GM12864 (cell line): ENCODE measurements at regions not wholly inside any gene's neighbourhood (a gene's known extent, or its start where the extent isn't known, plus 50 kb on each side); places are given as distances from the start of the nearest gene placed in this dataset.

ENCODE experiments used
- DNase-seq: peaks from one replicate; pipeline ENCODE4 v3.0.0-alpha.2; 2011; ENCODE audit warnings: low read depth
- H3K4me3 ChIP-seq: 2 replicates; pipeline ENCODE4 v1.5.1; 2011; ENCODE audit warnings: mild to moderate bottlenecking, low read depth, low read length, control low read depth
- CTCF ChIP-seq: IDR thresholded peaks from 2 replicates; pipeline ENCODE4 v1.5.1; 2011; ENCODE audit warnings: low read depth, mild to moderate bottlenecking, moderate library complexity, low read length, control low read depth, inconsistent platforms; ENCODE audit errors: missing control alignments

GRCh38 chr18:37641573-37641972, 76.0 kb upstream of the CELF4 start:
- no peak for DNase-seq
- no peak for TF ChIP-seq CTCF
- no peak overlapping the region for H3K4me3 ChIP-seq

- DNase-seq = no peak
- TF ChIP-seq CTCF = no peak
These were observed 74.9 kb upstream of the CELF4 start for GRCh38 chr18:37640504-37640903.

DNA sequence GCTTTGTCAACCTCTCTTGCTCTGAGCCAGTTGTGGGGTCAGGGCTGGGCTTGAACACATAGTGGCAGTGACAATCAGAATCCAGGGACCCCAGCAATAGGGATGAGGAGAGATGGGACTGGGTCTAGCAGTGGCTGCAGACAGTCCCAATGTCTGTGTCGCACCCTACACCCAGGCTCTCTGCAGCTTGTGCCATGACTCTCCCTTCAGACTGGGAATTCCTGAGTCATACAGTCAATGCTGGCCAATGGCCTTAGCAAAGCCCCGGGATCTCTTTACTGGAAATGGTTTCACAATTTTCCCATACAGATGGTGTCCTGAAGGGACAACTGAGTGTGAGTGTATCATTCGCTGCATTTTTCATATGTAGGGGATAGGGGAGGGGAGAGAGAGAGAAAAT, 74.2 kb upstream of the CELF4 start:
- H3K4me3 ChIP-seq = no peak overlapping the region
- TF ChIP-seq CTCF = no peak
- no peak for DNase-seq

More at GRCh38 chr18:37640504-37640903, 74.9 kb upstream of the CELF4 start:
- H3K4me3 ChIP-seq = no peak overlapping the region

DNA sequence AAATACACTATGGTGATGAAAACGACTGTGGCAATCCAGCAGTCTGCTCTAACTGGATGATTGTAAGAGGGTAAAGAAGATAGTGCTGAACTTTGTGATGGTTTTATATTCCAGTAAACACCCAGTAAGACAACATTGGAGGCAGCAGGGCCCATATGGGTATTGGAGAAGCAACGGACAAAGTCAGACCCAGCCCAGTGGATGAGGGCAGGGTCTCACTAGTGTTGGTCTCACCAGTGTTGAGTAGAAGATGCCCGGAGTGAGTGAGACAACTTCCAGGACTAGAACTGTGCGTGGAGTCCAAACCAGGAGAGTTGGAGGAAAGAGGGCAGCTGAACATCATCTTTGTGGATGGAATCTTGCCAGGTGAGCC, 71.9 kb upstream of the CELF4 start:
- DNase-seq = no peak
- TF ChIP-seq CTCF = no peak
- no peak overlapping the region for H3K4me3 ChIP-seq

- no peak for TF ChIP-seq CTCF
- no peak for DNase-seq
- no peak overlapping the region for H3K4me3 ChIP-seq
These were observed 71.4 kb upstream of the CELF4 start for GRCh38 chr18:37636831-37637477.

- DNase-seq = no peak
- H3K4me3 ChIP-seq = no peak overlapping the region
- TF ChIP-seq CTCF = no peak
These were observed 68.9 kb upstream of the CELF4 start for GRCh38 chr18:37634516-37634915.

- H3K4me3 ChIP-seq = no peak overlapping the region
- no peak for DNase-seq
- TF ChIP-seq CTCF = no peak
These were observed 65.8 kb upstream of the CELF4 start for GRCh38 chr18:37631422-37631821.
